NOMO-1 treated with DMSO at 0.1 percent for 48 hours (cell line): ENCODE measurements at regions not wholly inside any gene's neighbourhood (a gene's known extent, or its start where the extent isn't known, plus 50 kb on each side); places are given as distances from the start of the nearest gene placed in this dataset.
"Not testable (repeated sequence)": the region's sequence is repeated elsewhere in the genome, so short reads cannot be mapped to it uniquely, and the experiment has no call there.

Source experiments
- DNase-seq: peaks from one replicate; lab custom pipeline; 2025; ENCODE audit not compliant: unreplicated experiment; lab: John Stamatoyannopoulos, UW

DNA sequence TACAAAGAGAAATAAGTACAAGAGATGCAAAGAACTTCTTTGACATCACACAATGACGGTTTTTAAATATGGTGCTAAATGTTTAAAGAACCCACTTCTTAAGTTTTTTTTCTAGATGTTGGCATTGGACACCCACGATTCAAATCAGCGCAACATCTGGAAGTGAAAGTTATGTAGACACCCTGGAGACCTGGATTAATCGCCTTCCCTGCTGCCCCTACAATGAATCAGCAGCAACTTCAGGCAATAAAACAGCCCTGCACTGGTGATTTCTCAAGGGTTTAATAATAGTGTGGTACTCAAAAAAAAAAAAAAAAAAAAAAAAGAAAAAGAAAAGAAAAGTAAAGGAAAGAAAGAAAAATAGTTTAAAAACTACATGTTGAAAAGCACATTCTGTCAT, 248.3 kb downstream of the NUF2 start:
- DNase-seq: no peak

DNA sequence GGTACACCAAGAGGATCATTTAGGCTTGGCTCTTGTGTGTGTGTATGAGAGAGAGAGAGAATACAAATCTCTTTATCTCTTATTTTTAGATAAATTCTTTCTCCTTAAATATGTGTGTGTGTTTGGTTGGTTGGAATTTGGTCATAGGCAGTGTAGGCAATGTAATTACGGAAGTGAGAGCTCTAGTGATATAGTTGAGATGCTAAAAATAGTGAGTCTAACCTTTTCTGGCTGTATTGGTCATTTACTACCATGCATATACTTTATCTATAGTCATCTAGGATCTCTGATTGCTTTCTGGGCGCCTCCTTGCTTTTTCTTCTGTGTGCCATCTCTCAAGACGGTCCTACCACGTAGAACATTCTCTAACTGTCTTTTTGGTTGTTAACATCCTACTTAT, 250.2 kb downstream of the NUF2 start:
- DNase-seq: no peak

DNA sequence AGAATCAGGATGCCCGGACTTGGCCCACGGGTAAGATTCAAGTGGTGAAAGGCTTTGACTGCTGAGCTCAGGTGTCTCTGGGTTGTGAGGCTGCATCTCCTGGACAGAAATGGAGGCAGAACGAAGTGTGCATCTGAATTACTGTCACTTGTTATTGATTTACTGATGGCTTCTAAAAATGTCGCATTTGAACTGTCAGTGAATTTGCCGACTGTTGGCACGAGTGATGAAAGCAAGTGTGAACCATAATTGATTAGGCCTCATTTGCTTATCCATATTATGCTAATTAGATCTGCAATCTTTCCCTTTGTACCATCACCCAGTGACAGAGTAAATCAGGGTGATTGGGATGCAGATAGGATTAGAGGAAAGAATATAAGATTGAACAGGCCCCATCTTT, 252.4 kb downstream of the NUF2 start:
- no peak for DNase-seq

GRCh38 chr1:163580926-163581325, 259.2 kb downstream of the NUF2 start:
- DNase-seq: no peak

DNA sequence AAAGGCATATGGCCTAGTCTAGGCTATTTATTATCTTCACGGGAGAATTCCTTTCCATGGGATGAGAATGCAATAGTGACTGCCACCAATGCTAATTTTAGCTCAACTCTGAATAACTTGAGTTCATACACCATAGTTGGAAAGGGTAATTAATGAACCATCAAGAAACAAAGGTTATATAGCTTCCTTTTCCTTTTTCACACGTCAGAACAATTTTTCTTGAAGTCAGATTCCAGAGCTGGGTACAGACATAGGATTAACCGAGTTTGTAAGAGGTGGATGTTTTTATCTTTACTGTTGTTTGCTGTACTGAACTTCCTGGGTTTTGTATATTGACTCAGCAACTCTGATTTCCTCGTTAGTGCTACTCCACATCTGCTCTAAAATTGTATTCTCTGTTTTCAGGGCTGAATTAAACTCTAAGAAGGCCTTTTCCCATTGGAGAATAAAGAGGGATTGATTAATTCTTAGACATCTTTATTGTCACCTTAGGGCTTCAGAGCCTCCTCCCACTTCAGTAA, 262.0 kb downstream of the NUF2 start:
- no peak for DNase-seq

DNA sequence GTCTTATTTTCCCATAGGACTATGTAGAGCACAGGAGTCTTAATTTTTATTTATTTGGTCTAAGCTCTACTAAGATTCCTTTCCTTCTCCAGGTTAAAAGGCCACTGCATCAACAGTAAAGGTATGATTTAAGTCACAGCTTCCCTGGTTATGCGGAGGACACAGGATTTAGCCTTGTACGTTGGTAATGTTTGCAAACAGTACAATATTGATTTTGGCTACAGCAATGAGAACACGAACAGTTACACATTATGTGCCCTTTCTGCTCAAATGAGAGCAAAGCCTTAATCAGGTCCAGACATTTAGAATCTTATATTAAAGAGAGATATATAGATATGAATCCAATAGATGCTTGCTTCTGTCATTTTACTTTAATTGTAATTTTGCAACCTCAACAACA, 264.0 kb downstream of the NUF2 start:
- DNase-seq: no peak

GRCh38 chr1:163588796-163589195, 267.0 kb downstream of the NUF2 start:
- DNase-seq: no peak

DNA sequence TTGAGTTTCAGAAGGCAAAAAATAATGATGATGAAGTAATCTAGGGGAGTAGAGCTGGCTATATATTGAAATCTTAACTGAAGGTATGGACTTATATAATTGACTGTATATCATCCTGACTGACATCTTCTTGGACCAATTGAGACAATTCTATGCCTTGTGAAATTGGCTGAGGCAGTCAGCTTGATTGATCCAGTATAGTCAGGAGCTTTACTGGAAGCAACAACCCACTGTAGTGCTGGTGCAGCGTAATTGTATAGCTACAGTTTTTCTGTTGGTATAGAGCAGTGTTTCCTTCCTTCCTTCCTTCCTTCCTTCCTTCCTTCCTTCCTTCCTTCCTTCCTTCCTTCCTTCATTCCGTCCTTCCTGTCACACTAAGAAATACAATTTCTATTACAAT, 268.0 kb downstream of the NUF2 start:
- no peak for DNase-seq

DNA sequence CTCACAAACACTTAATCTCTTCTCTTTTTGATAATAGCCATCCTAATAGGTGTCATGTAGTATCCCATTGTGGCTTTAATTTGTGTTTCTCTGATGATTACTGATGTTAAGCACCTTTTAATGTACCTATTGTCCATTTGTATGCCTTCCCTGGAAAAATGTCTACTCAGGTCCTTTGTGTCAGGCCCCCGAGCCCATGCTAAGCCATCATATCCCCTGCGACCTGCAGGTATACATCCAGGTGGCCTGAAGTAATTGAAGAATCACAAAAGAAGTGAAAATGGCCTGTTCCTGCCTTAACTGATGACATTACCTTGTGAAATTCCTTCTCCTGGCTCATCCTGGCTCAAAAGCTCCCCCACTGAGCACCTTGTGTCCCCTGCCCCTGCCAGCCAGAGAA, 269.4 kb downstream of the NUF2 start:
- DNase-seq: not testable (repeated sequence)

- DNase-seq: not testable (repeated sequence)
Observed at GRCh38 chr1:163592623-163593022, 270.9 kb downstream of the NUF2 start.

DNA sequence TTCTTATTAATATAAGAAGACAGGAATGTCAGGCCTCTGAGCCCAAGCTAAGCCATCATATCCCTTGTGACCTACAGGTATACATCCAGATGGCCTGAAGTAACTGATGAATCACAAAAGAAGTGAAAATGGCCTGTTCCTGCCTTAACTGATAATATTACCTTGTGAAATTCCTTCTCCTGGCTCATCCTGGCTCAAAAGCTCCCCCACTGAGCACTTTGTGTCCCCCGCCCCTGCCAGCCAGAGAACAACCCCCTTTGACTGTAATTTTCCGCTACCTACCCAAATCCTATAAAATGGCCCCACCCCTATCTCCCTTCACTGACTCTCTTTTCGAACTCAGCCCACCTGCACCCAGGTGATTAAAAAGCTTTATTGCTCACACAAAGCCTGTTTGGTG, 274.4 kb downstream of the NUF2 start:
- not testable (repeated sequence) for DNase-seq

- DNase-seq: no peak
Observed at GRCh38 chr1:163596541-163597258, 274.9 kb downstream of the NUF2 start.

DNA sequence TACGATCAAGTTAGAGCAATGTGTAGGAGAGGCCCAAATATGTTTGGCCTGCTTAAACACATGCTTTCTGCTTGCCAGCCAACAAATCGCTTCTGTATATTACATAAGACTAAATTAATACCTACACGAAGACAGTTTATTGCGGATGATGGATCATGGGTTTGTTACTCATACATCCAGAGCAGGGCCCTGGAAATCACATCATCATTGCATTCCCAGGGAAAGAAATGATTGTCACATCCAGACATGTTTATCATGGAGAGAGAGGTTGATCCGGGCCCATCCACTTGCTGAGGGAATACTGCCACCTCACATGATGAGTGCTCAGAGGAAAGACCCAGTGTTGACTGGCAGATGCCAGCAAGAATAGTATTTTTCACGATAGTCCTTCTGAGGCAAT, 282.6 kb downstream of the NUF2 start:
- DNase-seq: no peak

- no peak for DNase-seq
Observed at GRCh38 chr1:163604896-163605295, 283.1 kb downstream of the NUF2 start.

- no peak for DNase-seq
Observed at GRCh38 chr1:163608979-163609378, 287.2 kb downstream of the NUF2 start.

DNA sequence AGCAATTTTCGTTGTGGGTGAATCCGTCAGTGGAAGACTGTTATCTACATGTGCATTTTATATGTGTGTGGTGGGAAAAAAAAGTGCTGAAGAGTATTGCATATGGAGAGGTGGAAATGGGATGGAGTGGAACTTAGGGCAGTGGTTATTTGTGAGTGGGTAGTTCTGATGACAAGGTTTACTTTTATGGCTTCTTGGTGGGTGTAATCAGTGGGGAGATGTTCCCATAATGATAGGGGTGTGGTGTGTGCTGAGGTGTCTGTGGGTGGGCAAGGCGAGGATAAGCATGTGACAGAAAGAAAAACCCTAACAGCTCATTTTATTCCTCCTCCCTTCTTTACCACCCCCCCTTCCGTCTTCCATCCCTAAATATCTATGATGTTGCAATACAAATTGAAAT, 288.1 kb downstream of the NUF2 start:
- no peak for DNase-seq

GRCh38 chr1:163610486-163610885, 288.7 kb downstream of the NUF2 start:
- no peak for DNase-seq

DNA sequence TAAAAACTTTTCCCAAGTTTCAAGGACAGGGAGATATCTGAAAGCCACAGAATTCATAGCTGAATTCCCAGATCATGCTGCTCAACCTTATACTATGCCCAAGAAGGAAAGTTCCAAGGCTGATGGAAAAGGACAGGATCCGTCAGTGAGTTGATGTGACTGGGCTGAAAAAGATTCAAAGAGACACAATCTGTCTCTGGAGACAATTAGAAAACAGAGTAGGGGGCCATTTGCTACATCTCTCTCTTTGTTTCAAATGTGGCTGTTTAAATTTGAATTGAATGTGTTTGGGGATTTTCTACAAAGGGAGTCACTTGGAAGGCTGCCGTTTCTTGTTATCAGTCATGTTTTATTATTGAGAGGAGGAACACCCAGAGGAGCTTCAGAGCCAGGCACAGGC, 292.6 kb downstream of the NUF2 start:
- DNase-seq: no peak

- DNase-seq: no peak
Observed at GRCh38 chr1:163628034-163628773, 306.4 kb downstream of the NUF2 start.

DNA sequence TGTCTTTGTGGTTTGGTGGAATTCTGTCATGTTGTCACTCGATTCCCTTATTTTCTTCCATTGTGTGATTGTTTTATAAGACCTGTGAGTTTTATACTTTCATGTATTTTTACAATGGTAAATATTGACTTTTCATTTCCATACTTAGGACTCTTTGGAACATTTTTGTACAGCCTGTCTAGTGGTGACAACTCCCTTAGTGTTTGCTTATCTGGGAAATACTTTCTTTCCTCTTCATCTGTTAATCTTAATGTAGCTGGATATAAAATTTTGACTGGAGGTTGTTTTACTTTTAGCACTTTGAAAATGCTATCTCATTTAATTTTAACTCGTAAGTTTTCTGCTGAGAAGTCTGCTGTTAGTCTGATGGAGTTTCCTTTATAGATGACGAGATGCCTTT, 310.5 kb downstream of the NUF2 start:
- no peak for DNase-seq

DNA sequence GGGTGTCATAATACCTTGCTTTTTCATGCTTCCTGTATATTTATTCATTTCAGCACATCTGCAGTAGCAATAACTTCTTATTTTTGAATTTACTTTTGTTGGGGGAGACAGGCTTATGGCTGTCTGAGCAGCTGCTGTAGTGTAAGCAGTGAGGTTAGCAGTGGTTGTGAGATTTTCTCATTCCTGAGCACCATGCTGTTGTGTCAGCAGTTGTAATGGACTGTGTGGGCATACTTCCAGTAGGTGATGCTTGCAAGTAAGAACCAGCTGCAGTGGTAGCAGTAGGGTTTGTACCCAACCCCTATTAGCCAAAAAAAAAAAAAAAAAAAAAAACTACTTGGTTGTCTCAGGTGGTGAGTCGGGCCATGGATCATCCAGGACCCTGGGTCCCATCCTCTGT, 311.6 kb downstream of the NUF2 start:
- DNase-seq: no peak

DNA sequence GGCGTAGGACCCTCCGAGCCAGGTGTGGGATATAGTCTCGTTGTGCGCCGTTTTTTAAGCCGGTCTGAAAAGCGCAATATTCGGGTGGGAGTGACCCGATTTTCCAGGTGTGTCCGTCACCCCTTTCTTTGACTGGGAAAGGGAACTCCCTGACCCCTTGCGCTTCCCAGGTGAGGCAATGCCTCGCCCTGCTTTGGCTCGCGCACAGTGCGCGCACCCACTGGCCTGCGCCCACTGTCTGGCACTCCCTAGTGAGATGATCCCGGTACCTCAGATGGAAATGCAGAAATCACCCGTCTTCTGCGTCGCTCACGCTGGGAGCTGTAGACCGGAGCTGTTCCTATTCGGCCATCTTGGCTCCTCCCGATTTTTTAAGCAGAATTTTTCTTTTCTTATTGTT, 323.9 kb downstream of the NUF2 start:
- not testable (repeated sequence) for DNase-seq
